Osteoblast (primary cell): ENCODE measurements at regions not wholly inside any gene's neighbourhood (a gene's known extent, or its start where the extent isn't known, plus 50 kb on each side); places are given as distances from the start of the nearest gene placed in this dataset.

Source experiments
- DNase-seq: peaks from one replicate; pipeline ENCODE4 v3.0.0; 2011; ENCODE audit warnings: low spot score, mixed read lengths; ENCODE audit not compliant: insufficient read length; ENCODE audit errors: missing footprints
- H2AFZ ChIP-seq: 2 replicates; pipeline ENCODE4 v1.6.0; 2011; ENCODE audit warnings: mild to moderate bottlenecking, low read length
- H3K27ac ChIP-seq: 2 replicates; pipeline ENCODE4 v1.5.1; 2011; ENCODE audit warnings: mild to moderate bottlenecking, low read depth, low read length, moderate library complexity
- H3K27me3 ChIP-seq: 2 replicates; pipeline ENCODE4 v1.6.0; 2012; ENCODE audit warnings: mild to moderate bottlenecking, control low read depth, inconsistent platforms, low read length, moderate library complexity; ENCODE audit not compliant: insufficient read depth
- H3K36me3 ChIP-seq: 2 replicates; pipeline ENCODE4 v1.5.1; 2011; ENCODE audit warnings: mild to moderate bottlenecking, low read length, control low read depth, moderate library complexity; ENCODE audit not compliant: insufficient read depth
- H3K4me1 ChIP-seq: 2 replicates; pipeline ENCODE4 v1.5.1; 2011; ENCODE audit warnings: mild to moderate bottlenecking, low read length, control low read depth, moderate library complexity; ENCODE audit not compliant: insufficient read depth
- H3K4me2 ChIP-seq: 2 replicates; pipeline ENCODE4 v1.6.0; 2011; ENCODE audit warnings: mild to moderate bottlenecking, low read length; ENCODE audit not compliant: insufficient read depth
- H3K4me3 ChIP-seq: fragments of 200-600 bp; sonication (generic); 3 replicates; pipeline ENCODE4 v1.5.1; 2012; ENCODE audit warnings: mild to moderate bottlenecking, low read length, inconsistent platforms; ENCODE audit not compliant: insufficient read depth
- H3K79me2 ChIP-seq: 2 replicates; pipeline ENCODE4 v1.6.0; 2012; ENCODE audit warnings: mild to moderate bottlenecking, low read length, control low read depth, inconsistent platforms; ENCODE audit not compliant: insufficient read depth
- H3K9me3 ChIP-seq: 2 replicates; pipeline ENCODE4 v1.5.1; 2011; ENCODE audit warnings: low read depth, low read length, control low read depth
- H4K20me1 ChIP-seq: 2 replicates; pipeline ENCODE4 v1.6.0; 2012; ENCODE audit warnings: mild to moderate bottlenecking, low read length, control low read depth; ENCODE audit not compliant: insufficient read depth
- CTCF ChIP-seq: IDR thresholded peaks from 2 replicates; pipeline ENCODE4 v1.5.1; 2011; ENCODE audit warnings: mild to moderate bottlenecking, low read depth, low read length, moderate library complexity; ENCODE audit errors: extremely low read depth

DNA sequence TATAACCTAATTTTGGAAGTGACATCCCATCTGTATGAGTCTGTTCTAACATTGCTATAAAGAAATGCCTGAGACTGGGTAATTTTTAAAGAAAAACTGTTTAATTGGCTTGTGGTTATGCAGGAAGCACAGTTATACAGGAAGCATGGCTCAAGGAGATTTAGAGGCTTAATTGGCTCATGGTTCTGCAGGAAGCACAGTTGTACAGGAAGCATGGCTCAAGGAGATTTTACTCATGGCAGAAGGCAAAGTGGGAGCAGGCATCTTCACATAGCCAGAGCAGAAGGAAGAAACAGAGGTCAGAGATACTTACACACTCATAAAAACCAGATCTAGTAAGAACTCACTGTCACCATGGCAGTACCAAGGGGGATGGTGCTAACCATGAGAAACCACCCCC, 193.1 kb upstream of the ADAMTS9 start:
- Histone ChIP-seq H3K27me3 (no peaks in the 10 kb centered on the region), H3K4me2 (no peak overlapping the region), H4K20me1 (no peaks in the 10 kb centered on the region), H3K79me2 (no peaks in the 10 kb centered on the region), H3K4me1 (no peaks in the 10 kb centered on the region), H3K36me3 (no peaks in the 10 kb centered on the region), H2AFZ (no peak overlapping the region), H3K9me3 (no peaks in the 10 kb centered on the region), H3K27ac (no peak overlapping the region), H3K4me3 (no peak overlapping the region)
- no peak for DNase-seq
- TF ChIP-seq CTCF = no peak

DNA sequence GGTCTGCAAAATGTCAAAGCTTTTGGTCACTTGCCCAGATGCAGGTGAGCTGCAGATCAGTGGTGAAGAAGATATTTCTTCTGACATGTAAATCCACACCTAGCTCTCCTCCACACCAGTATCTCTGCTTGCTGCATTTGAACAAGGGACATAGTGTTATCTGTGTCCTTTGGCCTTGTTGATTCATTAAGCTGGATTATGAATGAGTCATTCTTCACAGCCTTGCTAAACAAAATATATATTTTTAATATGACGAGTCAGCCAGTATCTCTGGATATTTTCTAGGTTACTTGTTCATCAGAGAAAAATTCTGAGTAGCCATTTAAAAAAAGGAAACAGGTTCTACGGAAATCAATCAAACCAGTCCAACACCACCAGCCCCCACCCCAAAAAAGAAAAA, 190.6 kb upstream of the ADAMTS9 start:
- Histone ChIP-seq H3K9me3 (no peaks in the 10 kb centered on the region), H3K4me2 (no peak overlapping the region), H3K27me3 (no peaks in the 10 kb centered on the region), H3K4me3 (no peak overlapping the region), H3K79me2 (no peaks in the 10 kb centered on the region), H3K27ac (no peak overlapping the region), H4K20me1 (no peaks in the 10 kb centered on the region), H2AFZ (no peak overlapping the region), H3K4me1 (no peaks in the 10 kb centered on the region), H3K36me3 (no peaks in the 10 kb centered on the region)
- DNase-seq = no peak
- TF ChIP-seq CTCF = no peak

DNA sequence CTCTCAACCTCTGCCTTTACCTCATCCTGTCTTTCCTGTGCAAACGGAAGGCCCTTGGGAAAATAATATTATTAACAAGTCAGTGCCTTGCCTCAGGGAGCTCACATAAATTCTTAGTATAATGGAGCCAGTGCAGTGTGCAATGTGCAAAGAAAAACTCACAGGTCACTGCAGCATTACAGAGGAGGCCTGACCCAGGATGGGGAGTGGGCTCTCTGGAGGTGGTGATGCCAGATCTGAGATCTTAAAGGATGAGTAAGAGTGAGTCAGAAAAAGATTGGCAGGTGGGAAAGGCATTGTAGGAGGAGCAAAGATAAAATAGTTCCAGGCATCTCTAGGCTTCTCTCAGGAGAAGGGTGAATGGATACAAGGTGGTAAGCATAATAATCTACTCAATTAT, 185.6 kb upstream of the ADAMTS9 start:
- H2AFZ ChIP-seq = no peak overlapping the region
- H3K36me3 ChIP-seq = no peaks in the 10 kb centered on the region
- no peaks in the 10 kb centered on the region for H3K4me1 ChIP-seq
- H3K27me3 ChIP-seq = no peaks in the 10 kb centered on the region
- H3K9me3 ChIP-seq = no peaks in the 10 kb centered on the region
- no peak for TF ChIP-seq CTCF
- no peak overlapping the region for H3K27ac ChIP-seq
- H3K4me3 ChIP-seq = no peak overlapping the region
- no peaks in the 10 kb centered on the region for H3K79me2 ChIP-seq
- peak; percentile 31 for DNase-seq
- H4K20me1 ChIP-seq = no peaks in the 10 kb centered on the region
- no peak overlapping the region for H3K4me2 ChIP-seq

DNA sequence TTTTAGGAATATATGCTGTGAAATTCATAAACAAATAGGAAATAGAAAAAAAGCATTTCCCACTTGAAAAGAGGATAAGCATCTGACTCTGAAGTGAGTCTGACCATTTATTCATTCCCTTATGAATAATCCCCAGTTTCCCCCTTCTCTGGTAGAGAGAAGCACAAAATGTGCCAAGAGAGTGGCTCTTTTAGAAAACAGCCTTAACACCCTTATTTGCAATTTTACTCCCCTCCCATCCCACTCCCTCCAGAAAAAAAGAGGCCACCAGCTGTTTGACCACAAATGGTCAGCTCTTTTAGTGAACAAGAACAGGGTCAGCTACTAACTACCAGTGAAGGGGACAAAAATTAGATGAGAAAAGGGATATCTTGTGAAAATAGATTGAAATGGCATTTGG, 184.5 kb upstream of the ADAMTS9 start:
- TF ChIP-seq CTCF = no peak
- no peak overlapping the region for H3K27ac ChIP-seq
- DNase-seq = no peak
- no peak overlapping the region for H3K4me3 ChIP-seq
- H3K27me3 ChIP-seq = no peaks in the 10 kb centered on the region
- no peak overlapping the region for H3K4me2 ChIP-seq
- H3K79me2 ChIP-seq = no peaks in the 10 kb centered on the region
- H4K20me1 ChIP-seq = no peaks in the 10 kb centered on the region
- H3K36me3 ChIP-seq = no peaks in the 10 kb centered on the region
- H3K4me1 ChIP-seq = no peaks in the 10 kb centered on the region
- H3K9me3 ChIP-seq = no peaks in the 10 kb centered on the region
- H2AFZ ChIP-seq = no peak overlapping the region
